Transverse colon (tissue), 4 donors: ENCODE measurements at regions not wholly inside any gene's neighbourhood (a gene's known extent, or its start where the extent isn't known, plus 50 kb on each side); places are given as distances from the start of the nearest gene placed in this dataset.

Experiments
- CTCF ChIP-seq, 5 experiments: fragments of 200-600 bp in 3 of 5; fragments of 450-650 bp in 2 of 5; sonication (generic) in 3 of 5; IDR thresholded peaks; 1 replicate in 2 of 5; 2 replicates in 3 of 5; pipeline ENCODE4 v1.5.1; 2016 to 2017; ENCODE audit warnings: antibody characterized with exemption in 5 of 5, inconsistent platforms in 3 of 5, mild to moderate bottlenecking in 2 of 5, moderate library complexity in 1 of 5
- POLR2A ChIP-seq: fragments of 450-650 bp; IDR thresholded peaks from one replicate; pipeline ENCODE4 v1.6.1; 2016; ENCODE audit warnings: antibody characterized with exemption, mild to moderate bottlenecking, moderate library complexity
- POLR2AphosphoS5 ChIP-seq, 3 donors: sonication (generic); formaldehyde crosslinking; IDR thresholded peaks; one replicate each; pipeline ENCODE4 v1.6.1; 2016; ENCODE audit warnings: antibody characterized with exemption in 3 of 3

GRCh38 chr14:39847852-39848251, 415.6 kb upstream of the FBXO33 start:
- no peak for TF ChIP-seq POLR2A
- no peak for TF ChIP-seq CTCF (IDR thresholded peaks at IDR 0.05)
- TF ChIP-seq POLR2AphosphoS5 (IDR thresholded peaks at IDR 0.05), result no peak
